Keratinocyte (primary cell): ENCODE measurements at regions not wholly inside any gene's neighbourhood (a gene's known extent, or its start where the extent isn't known, plus 50 kb on each side); places are given as distances from the start of the nearest gene placed in this dataset.

ENCODE experiments used
- DNase-seq: peaks from one replicate; pipeline ENCODE4 v3.0.0-alpha.2; 2011; ENCODE audit warnings: low read depth, missing footprints, low spot score
- FAIRE-seq: peaks from 2 replicates; lab custom pipeline; 2011; peaks lifted over from hg19 to GRCh38; lab: Jason Lieb, UNC
- H2AFZ ChIP-seq: 2 replicates; pipeline ENCODE4 v1.6.0; 2012; ENCODE audit warnings: low read length, control low read depth, inconsistent platforms; ENCODE audit not compliant: control insufficient read depth
- H3K27ac ChIP-seq: 2 replicates; pipeline ENCODE4 v1.5.1; 2011; ENCODE audit warnings: low read length; ENCODE audit not compliant: control insufficient read depth, insufficient read depth
- H3K27me3 ChIP-seq: 3 replicates; pipeline ENCODE4 v1.6.0; 2011; ENCODE audit warnings: low read length; ENCODE audit not compliant: control insufficient read depth, insufficient read depth; ENCODE audit errors: extremely low read depth
- H3K36me3 ChIP-seq, 2 experiments: 2 replicates in 1 of 2; 3 replicates in 1 of 2; pipeline ENCODE4 v1.5.1; 2011; ENCODE audit warnings: low read length in 2 of 2, mild to moderate bottlenecking in 1 of 2; ENCODE audit not compliant: control insufficient read depth in 2 of 2, insufficient read depth in 2 of 2; ENCODE audit errors: extremely low read depth in 1 of 2
- H3K4me1 ChIP-seq: 3 replicates; pipeline ENCODE4 v1.5.1; 2011; ENCODE audit warnings: low read length; ENCODE audit not compliant: control insufficient read depth, insufficient read depth; ENCODE audit errors: extremely low read depth
- H3K4me2 ChIP-seq: 3 replicates; pipeline ENCODE4 v1.6.0; 2011; ENCODE audit warnings: low read depth, low read length; ENCODE audit not compliant: control insufficient read depth, insufficient read depth; ENCODE audit errors: extremely low read depth
- H3K4me3 ChIP-seq, 3 experiments: fragments of 200-600 bp in 1 of 3; sonication (generic) in 1 of 3; 2 replicates in 2 of 3; 3 replicates in 1 of 3; pipeline ENCODE4 v1.5.1; 2011 to 2016; ENCODE audit warnings: low read length in 3 of 3, mild to moderate bottlenecking in 3 of 3, control low read depth in 2 of 3, inconsistent platforms in 1 of 3, low read depth in 1 of 3, mixed read lengths in 1 of 3, mixed run types in 1 of 3, moderate library complexity in 1 of 3; ENCODE audit not compliant: control insufficient read depth in 2 of 3, insufficient read depth in 2 of 3; ENCODE audit errors: extremely low read depth in 1 of 3
- H3K79me2 ChIP-seq: 2 replicates; pipeline ENCODE4 v1.6.0; 2012; ENCODE audit warnings: low read length; ENCODE audit not compliant: control insufficient read depth, insufficient read depth
- H3K9ac ChIP-seq: 3 replicates; pipeline ENCODE4 v1.6.0; 2011; ENCODE audit warnings: low read length; ENCODE audit not compliant: control insufficient read depth, insufficient read depth; ENCODE audit errors: extremely low read depth
- H3K9me1 ChIP-seq: 3 replicates; pipeline ENCODE4 v1.6.0; 2011; ENCODE audit warnings: low read length; ENCODE audit not compliant: control insufficient read depth, insufficient read depth; ENCODE audit errors: extremely low read depth
- H3K9me3 ChIP-seq: 2 replicates; pipeline ENCODE4 v1.5.1; 2012; ENCODE audit warnings: low read depth, low read length; ENCODE audit not compliant: control insufficient read depth
- H4K20me1 ChIP-seq: 3 replicates; pipeline ENCODE4 v1.6.0; 2011; ENCODE audit warnings: low read length; ENCODE audit not compliant: control insufficient read depth, insufficient read depth; ENCODE audit errors: extremely low read depth
- CTCF ChIP-seq, 3 experiments: IDR thresholded peaks in 1 of 3; conservative IDR thresholded peaks in 1 of 3; optimal IDR thresholded peaks in 1 of 3; 2 replicates in 2 of 3; 3 replicates in 1 of 3; pipeline versions ENCODE3 to v1.5.1; 2011; ENCODE audit warnings: low read length in 3 of 3, mild to moderate bottlenecking in 3 of 3, moderate library complexity in 2 of 3, control low read depth in 1 of 3, inconsistent platforms in 1 of 3; ENCODE audit not compliant: insufficient read depth in 2 of 3; ENCODE audit errors: extremely low read depth in 1 of 3
- EZH2 ChIP-seq: IDR thresholded peaks from one replicate; pipeline ENCODE4 v1.6.1; 2012; ENCODE audit warnings: inconsistent platforms, mild to moderate bottlenecking, low read length, moderate library complexity
- dilution Hi-C: fragments of 300-500 bp; cut with MboI; formaldehyde crosslinking; loops from one replicate; pipeline ENCODE4 v1.7.0; 2020; ENCODE audit warnings: low sequenced_read_pairs; ENCODE audit not compliant: extremely low pct_ligation_motif_present

- TF ChIP-seq CTCF (optimal IDR thresholded peaks at IDR 0.05 in 1 of 3, IDR thresholded peaks at IDR 0.05 in 1 of 3, conservative IDR thresholded peaks at IDR 0.05 in 1 of 3; ENCODE audit: extremely low read depth in 1 of 3, insufficient read depth in 2 of 3, low read length in 3 of 3): no peak
- TF ChIP-seq EZH2: no peak
- Histone ChIP-seq H3K4me1 (no peaks in the 10 kb centered on the region), H3K27me3 (no peaks in the 10 kb centered on the region), H3K79me2 (no peaks in the 10 kb centered on the region), H4K20me1 (no peaks in the 10 kb centered on the region), H3K9ac (no peak overlapping the region), H3K4me3 (no peak overlapping the region), H3K36me3 (no peaks in the 10 kb centered on the region), H2AFZ (no peak overlapping the region), H3K9me1 (no peaks in the 10 kb centered on the region), H3K27ac (no peak overlapping the region), H3K4me2 (no peak overlapping the region), H3K9me3 (no peaks in the 10 kb centered on the region)
- FAIRE-seq (no peak), DNase-seq (no peak)
- dilution Hi-C loops: no loop called here
Observed at GRCh38 chr6:169019111-169019510, 234.5 kb downstream of the THBS2 start.

GRCh38 chr6:169016758-169017157 is 236.9 kb downstream of the THBS2 start:
- H4K20me1 ChIP-seq: no peaks in the 10 kb centered on the region
- no peak for TF ChIP-seq CTCF (optimal IDR thresholded peaks at IDR 0.05 in 1 of 3, IDR thresholded peaks at IDR 0.05 in 1 of 3, conservative IDR thresholded peaks at IDR 0.05 in 1 of 3; ENCODE audit: extremely low read depth in 1 of 3, insufficient read depth in 2 of 3, low read length in 3 of 3)
- H2AFZ ChIP-seq: no peak overlapping the region
- no peak overlapping the region for H3K27ac ChIP-seq
- no peak overlapping the region for H3K4me3 ChIP-seq
- no peaks in the 10 kb centered on the region for H3K9me1 ChIP-seq
- no peaks in the 10 kb centered on the region for H3K36me3 ChIP-seq
- H3K4me2 ChIP-seq: no peak overlapping the region
- no peak overlapping the region for H3K9ac ChIP-seq
- DNase-seq (no peak), FAIRE-seq (no peak)
- no peaks in the 10 kb centered on the region for H3K27me3 ChIP-seq
- dilution Hi-C loops: no loop called here
- no peaks in the 10 kb centered on the region for H3K4me1 ChIP-seq
- H3K9me3 ChIP-seq: no peaks in the 10 kb centered on the region
- H3K79me2 ChIP-seq: no peaks in the 10 kb centered on the region
